Iris pigment epithelial cell (primary cell): ENCODE measurements at regions not wholly inside any gene's neighbourhood (a gene's known extent, or its start where the extent isn't known, plus 50 kb on each side); places are given as distances from the start of the nearest gene placed in this dataset.
"Not testable (repeated sequence)": the region's sequence is repeated elsewhere in the genome, so short reads cannot be mapped to it uniquely, and the experiment has no call there.

Experiments used
- DNase-seq: peaks from one replicate; pipeline ENCODE4 v3.0.0-alpha.2; 2011; ENCODE audit warnings: low read depth

DNA sequence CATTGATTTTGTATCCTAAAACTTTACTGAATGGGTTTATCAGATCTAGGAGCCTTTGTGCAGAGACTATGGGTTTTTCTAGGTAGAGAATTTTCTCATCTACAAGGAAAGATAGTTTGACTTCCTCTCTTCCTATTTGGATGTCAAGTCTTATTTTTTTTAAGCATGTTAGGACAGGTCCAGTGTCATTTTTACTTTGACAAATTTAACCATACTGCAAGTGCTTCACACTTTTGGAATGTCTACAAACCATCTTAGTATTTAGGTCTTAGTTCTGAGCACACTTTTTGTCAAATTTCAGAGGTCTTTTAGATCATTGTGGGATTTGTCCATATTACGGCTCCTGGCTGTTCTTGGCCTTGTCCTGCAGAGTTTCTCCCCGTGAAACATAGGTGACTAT, 715.2 kb upstream of the RAG2 start:
- DNase-seq = no peak

DNA sequence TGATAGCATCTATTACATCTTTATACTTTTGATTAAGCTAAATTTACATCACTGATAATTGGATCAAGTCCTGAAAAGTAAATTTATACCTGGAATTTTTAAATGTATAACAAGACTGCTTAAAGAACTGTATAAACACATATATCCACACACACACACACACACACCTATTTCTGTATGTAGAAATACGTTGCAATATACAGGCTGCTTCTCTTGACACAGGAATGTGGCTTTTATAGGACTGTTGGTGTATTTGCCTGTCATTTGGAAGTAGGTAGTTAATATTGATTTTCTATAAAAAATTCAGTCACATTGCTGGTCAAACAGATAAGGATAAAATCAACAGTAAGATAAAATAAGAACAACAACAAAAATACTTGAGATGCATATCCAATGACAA, 708.5 kb upstream of the RAG2 start:
- no peak for DNase-seq

DNA sequence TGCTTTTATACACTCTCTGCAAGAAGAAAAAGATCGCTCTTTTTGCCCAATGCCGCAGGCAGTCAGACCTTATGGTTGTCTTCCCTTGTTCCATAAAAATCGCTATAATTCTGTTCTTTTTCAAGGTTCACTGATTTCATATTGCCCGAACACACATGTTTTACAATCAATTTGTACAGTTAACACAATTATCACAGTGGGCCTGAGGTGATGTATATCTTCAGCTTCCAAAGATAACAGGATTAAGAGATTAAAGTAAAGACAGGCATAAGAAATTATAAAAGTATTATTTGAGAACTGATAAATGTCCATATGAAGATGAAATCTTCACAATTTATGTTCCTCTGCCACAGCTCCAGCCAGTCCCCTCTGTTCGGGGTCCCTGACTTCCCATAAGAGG, 703.4 kb upstream of the RAG2 start:
- not testable (repeated sequence) for DNase-seq

DNA sequence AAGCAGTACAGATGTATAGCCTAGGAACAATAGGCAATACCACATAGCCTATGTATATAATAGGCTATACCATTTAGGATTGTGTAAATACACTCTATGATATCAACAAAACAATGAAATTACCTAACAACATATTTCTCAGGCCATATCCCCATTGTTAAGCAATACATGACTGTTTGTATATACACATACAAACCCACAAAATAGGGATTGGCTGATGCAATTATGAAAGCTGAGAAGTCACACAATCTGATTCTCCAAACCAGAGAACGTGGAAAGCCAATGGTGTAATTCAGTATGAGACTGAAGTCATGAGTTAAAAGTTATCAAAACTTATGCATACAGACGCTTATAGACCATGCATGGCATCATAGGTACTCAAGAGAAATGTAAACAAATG, 700.1 kb upstream of the RAG2 start:
- DNase-seq = no peak

DNA sequence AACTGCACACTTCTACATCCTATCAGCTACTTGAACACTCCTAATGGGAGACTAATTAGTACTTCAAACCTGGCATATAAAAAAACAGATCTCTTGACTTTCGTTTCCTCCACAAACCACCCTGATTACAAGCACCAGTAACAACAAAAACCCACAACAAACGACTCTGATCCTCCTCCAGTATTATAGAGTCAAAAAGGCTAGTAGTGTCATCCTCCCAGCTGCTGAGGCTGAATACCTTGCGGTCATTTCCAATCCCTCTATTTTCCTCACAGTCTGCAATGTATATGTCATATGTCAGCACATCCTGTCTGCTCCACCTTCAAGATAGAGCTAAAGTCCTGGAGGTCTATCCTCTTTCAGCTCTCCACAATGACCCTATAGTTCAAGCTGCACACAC, 688.9 kb upstream of the RAG2 start:
- no peak for DNase-seq

DNA sequence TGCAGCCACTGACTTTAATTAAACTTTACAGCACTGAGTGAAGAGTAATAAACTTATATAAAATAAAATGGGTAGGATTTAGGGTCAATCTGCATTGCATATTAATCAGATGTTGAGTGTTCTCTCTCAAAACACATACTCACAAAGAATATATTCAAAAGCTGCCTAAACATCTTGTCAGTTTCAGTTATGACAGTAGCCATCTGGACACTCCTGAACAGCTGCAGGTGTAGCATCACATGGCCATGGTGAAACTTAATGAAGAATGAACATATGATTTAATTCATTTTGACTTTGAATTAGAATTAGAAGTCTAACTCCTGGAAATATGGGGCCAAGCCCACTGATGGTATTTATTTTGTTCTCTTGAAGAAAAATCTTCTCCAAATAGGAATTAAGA, 684.3 kb upstream of the RAG2 start:
- DNase-seq = no peak

DNA sequence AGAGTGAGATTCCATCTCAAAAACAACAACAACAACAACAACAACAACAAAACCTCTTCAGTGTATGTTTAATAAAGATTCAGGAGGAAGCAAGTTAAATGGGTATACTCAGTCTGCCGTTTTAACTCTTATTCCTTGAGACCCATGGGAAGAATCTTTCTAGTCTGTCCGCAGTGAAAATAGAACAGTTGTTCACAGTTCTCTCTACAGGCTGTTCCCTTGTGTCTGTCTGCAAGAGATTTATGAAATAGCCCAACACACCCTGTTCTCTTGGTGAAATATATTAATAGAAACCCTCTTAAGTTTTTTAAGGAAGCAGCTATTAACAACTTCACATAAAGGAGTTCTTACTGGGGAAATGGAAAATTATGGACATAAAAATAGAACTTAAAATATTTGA, 682.2 kb upstream of the RAG2 start:
- no peak for DNase-seq

DNA sequence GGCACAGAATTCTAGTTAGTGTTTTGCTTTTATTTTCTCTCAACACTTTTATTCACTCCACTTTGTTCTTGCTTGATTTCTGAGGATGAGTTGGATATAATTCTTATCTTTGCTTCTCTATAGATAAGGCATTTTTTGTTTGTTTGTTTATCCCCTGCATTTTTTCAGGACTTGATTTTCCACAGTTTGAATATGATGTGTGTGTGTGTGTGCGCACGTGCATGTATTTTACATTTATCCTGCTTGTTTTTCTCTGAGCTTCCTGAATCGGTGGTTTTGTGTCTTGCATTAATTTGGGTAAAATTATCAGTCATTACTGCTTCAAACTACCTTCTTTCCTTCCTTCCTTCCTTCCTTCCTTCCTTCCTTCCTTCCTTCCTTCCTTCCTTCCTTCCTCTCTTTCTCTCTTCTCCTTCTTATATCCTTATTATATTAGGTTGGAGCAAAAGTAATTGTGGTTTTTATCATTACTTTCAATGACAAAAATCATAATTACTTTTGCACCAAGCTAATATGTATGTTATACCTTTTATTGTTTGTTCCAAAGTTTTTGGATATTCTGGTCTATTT, 679.9 kb upstream of the RAG2 start:
- DNase-seq = no peak

DNA sequence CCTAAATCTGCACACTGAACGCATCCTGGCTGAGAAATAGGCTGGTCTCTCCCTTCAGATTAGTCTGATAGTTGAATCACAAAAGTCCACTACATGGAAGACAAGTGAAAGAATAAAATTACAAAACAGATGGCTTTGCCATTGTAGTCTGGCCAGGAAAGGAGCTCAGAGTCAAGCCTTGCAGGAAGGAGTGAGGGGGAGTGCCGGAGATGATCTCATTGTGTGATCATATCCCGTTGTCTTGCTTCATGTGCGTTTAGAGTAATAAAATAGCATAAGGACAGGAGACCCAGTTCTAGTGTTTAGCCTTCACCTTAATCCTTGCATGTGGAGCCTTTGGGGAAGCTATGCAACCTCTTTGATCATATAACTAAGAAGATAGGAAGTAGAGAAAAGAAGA, 666.7 kb upstream of the RAG2 start:
- no peak for DNase-seq

DNA sequence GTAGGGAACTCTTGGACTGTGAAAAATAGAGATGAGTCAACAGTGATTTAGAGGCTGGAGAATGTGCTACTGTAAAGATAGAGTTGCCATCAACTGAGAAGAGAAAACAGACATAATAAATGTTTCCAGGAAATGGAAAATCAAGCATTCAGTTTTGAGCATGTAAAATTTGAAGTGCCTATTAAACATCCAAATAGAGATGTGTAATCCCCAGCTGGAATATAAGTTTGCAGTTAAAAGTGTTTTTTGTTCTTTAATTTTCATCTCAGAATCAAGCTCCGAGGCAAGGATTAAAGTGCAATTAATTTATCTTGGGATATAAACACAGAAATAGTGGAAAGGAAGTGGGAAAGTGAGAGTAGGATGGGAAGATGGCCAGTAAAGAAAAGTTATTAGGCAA, 666.0 kb upstream of the RAG2 start:
- no peak for DNase-seq

DNA sequence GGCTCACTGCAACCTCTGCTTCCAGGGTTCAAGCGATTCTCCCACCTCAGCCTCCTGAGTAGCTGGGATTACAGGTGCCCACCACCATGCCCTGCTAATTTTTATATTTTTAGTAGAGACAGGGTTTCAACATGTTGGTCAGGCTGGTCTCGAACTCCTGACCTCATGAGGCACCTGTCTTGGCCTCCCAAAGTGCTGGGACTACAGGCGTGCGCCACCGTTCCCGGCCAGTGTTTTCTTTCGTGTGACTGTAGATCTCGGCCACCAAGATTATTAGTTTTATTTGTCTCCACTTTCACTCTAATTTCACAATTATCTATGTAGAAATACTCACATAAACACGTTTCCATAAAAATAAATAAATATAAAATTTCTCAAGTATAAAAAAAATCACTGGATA, 665.4 kb upstream of the RAG2 start:
- DNase-seq = not testable (repeated sequence)

DNA sequence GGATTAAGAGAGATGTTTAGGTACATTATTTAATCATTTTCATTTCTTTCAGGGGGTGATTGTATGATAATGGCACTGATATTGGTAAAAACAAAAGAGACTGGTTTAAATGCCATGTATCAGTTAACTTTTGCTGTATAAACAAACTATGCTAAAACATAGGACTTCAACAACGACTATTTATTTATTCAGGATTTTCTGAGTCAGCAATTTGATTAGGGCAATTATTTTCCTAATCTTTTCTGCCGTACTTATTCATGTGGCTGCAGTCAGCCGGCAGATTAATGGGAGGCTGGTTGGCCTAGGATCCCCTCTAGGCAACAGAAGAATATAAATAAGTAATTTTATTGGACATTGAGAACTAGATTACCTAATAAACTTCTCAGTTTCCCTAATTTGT, 661.7 kb upstream of the RAG2 start:
- no peak for DNase-seq

DNA sequence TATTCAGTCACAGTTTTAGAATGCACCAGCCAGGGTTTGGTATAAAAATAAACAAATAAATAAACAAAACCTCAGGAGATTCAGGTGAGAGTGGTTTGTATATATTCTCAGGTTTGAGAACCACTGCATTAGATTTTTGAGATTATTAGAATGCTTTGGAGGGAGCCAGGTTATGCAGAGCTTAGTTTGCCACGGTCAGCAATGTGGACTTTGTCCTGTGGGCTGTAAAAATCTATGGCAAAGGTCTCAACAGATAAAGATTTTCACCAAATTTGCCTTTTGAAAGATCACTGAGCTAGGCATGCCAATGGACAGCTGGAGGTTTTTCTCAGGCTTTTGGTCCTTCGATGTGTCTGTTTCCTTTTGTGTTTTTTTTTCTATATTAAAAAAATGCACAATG, 650.1 kb upstream of the RAG2 start:
- no peak for DNase-seq

DNA sequence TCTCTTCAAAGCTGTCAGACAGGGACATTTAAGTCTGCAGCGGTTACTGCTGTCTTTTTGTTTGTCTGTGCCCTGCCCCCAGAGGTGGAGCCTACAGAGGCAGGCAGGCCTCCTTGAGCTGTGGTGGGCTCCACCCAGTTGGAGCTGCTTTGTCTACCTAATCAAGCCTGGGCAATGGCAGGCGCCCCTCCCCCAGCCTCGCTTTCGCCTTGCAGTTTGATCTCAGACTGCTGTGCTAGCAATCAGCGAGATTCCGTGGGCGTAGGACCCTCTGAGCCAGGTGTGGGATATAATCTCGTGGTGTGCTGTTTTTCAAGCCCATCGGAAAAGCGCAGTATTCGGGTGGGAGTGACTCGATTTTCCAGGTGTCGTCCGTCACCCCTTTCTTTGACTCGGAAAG, 648.1 kb upstream of the RAG2 start:
- DNase-seq = not testable (repeated sequence)

DNA sequence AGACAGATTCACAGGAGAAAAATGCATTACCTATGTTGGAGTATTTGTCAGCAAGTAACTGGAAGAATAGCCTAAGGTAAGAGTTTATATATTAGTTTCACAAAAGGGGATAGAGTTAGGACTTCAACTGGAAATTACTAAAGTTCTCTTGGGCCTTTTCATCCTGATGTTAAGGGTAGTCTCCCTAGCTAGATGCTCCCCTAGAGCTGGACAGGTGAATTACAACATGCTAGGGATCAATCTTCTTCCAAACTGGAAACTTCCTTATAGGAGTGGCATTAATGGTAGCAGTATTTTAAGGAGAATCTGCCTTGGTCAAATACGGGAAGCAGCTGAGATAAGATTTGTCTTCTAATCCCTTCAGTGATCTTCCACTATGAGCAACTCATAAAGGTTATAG, 632.8 kb upstream of the RAG2 start:
- no peak for DNase-seq

DNA sequence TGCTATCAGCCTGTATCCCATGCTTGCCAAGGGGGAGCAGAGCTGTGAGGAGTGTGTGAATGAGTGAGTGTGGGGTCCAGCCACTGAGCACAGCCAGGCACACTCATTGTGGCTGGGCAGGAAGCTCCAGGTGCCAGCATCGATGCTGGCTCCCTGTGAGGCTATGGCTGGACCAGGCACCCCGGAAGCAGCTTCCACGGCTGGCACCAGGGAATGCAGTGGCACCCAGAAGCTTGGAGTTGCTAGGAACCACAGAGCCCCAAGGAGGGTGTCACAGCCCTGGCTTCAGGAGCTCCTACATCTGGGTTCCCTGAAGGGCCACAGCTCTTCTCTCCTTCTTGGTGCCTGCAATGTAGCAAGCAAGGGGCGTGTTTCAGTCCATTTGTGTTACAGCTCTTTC, 625.9 kb upstream of the RAG2 start:
- DNase-seq = no peak

DNA sequence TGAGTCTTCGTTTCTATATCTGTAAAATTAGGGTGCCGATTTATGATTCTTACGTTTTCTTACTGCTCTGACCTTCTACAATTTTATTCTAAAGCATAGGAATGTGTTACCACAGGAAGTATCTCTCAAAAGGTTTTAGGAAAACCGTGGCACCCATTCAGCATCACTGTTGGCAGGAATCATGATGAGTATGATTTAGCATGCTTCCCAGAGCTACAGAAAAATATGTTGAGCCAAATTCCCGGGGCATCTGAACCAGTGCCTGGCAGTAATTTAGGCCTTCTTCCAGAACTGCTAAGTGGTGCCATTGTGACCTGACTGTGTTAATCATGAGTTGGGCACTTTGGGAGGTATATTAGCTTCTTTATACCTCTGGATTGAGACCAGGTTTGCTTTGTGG, 605.0 kb upstream of the RAG2 start:
- DNase-seq = no peak

DNA sequence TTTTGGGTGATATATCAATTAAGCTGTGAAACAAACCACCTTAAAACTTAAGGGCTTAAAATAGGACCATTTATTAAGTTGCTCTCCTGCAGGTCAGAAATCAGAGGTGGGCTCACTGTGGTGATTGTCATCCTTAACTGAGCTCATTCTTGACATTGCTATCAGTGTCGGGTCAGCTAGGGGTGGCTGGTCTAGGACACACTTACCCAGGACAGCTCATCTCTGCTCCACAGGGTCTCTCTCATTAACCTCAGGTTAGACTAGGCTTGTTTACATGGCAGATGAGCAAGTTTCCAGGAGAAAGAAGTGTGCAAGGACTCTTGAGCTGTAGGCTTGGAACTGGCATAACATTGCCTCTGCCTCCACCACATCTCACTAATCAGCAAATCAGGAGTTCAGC, 601.0 kb upstream of the RAG2 start:
- no peak for DNase-seq

DNA sequence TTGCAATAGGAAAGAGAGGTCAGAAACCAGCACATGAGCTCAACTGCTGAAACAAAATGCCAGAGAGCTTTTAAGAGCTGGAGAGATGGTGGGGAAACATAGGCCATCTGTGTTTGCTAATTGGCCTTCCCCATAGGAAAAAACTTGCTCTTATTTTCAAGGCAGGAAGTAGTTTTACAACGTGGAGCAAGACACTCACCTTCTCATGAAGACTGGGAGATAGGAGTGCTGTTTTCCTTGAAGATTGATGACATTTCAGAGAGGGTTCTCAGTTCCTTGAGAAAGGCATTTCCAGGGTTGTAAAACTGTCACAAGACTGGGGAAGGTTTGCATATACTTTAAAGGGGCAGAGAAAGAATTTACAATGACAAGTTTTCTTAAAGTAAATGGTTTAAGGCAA, 586.3 kb upstream of the RAG2 start:
- DNase-seq = no peak

DNA sequence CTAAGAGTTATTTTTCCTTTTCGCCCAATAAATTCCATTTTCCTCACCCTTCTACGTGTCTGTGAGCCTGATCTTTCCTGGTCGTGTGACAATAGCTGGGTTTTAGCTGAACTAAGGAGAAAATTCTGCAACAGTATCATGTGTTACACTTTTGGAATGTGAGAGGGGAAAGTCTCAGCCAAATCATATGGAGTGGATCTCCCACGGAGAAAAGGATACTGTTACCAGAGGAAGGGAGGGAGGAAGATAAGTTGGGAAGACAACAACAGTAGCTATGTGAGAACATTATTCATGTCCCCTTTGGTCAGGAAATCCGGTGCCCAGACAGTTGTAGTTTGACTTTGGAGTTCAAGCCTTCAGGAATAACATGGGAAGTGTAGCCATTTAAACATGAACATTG, 584.0 kb upstream of the RAG2 start:
- no peak for DNase-seq

DNA sequence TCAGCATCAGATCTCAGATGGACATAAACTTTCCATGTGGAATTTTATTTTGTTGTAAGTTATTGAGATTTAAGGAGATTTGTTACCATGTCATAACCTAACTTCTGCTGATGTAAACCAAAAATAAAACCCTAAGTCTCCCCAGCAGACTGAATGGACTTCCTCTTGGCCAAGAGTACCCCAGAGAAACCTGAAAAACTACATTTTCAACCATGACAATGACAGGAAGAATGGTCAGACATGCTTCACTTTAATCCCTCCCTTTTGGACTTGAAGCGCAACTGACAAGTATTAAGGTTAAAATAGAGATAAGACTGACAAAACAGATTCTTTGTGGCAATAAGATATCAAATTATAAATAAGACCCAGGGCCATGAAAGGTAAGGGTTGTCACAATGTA, 579.7 kb upstream of the RAG2 start:
- DNase-seq = no peak

DNA sequence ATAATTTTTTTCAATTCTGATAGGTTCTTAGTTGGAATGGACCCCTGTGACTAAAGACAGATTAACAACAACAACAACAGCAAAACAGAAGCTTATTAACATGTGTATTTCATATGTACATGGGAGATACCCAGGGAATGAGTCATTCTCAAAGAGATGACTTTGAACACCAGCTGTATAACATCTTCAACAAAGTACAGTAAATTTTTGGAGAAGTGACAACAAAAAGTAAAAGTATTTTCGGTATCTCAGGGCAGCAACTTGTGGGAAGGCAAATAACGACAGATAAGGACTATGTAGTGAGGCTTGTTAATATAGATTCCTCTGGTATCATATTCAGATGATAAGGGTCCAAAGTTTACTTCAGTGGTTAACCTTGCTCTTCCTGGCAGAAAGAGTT, 573.4 kb upstream of the RAG2 start:
- DNase-seq = no peak

DNA sequence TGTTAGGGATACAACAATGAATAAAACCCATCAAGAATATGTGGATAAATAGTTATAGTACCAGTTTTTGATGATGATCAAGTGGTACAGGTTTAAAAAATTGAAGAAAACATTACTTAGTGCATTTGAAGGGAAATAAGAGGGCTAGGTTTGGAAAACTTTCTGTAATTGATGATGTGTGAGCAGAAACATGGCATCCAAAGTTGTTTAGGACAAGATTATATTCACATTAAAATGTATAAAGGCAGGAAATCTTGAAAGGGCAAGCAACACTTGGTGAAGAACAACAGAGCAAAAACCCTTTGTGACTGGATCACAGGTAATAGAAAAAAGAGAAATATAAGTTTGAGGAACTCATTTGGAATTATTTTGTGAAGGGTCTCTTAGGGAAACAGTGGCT, 572.3 kb upstream of the RAG2 start:
- no peak for DNase-seq

DNA sequence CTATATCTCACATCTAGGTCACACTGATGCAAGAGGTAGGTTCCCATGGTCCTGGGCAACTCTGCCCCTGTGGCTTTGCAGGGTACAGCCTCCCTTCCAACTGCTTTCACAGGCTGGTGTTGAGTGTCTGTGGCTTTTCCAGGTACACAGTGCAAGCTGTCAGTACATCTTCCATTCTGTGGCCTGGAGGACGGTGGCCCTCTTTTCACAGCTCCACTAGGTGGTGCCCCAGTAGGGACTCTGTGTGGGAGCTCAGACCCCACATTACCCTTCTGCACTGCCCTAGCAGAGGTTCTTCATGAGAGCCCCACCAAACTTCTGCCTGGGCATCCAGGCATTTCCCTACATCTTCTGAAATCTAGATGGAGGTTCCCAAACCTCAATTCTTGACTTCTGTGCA, 547.4 kb upstream of the RAG2 start:
- DNase-seq = not testable (repeated sequence)

DNA sequence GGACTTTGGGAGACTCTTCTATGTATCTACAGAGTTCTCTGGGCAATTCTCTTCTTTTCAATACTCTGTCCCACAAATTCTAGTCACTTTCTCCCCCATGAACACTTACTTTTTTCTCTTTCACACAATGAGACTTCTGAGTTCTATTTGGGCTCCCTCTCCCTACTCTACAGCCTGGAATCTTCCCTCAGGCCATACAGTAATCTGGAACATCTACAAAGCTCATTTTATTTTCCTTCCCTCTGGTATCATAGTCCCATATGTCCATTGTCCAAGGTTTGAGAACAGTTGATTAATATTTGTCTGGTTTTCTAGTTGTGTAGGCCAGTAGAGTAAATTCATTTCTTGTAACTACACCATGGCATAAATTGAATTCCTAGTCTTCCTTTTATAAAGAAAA, 544.6 kb upstream of the RAG2 start:
- DNase-seq = no peak
